Right cardiac atrium (tissue), 5 donors: ENCODE measurements at regions not wholly inside any gene's neighbourhood (a gene's known extent, or its start where the extent isn't known, plus 50 kb on each side); places are given as distances from the start of the nearest gene placed in this dataset.
"Not testable (repeated sequence)": the region's sequence is repeated elsewhere in the genome, so short reads cannot be mapped to it uniquely, and the experiment has no call there.

ENCODE experiments used
- ATAC-seq, 2 donors: fragments of 200-7000 bp; cut with Tn5 transposase; one replicate each; pipeline versions ENCODE4 v1.8.0 to v1.9.1; 2020; ENCODE audit warnings: moderate library complexity in 2 of 2, mild to moderate bottlenecking in 1 of 2
- DNase-seq, 3 donors: peaks; one replicate each; pipeline ENCODE4 v3.0.0-alpha.2; 2020
- H3K27ac ChIP-seq: one replicate; pipeline ENCODE4 v1.5.1; 2013; ENCODE audit warnings: mild to moderate bottlenecking, low read length, control low read depth, moderate library complexity
- H3K27me3 ChIP-seq: one replicate; pipeline ENCODE4 v1.6.1; 2013; ENCODE audit not compliant: control insufficient read depth, insufficient read depth
- H3K4me1 ChIP-seq: one replicate; pipeline ENCODE4 v1.6.1; 2013; ENCODE audit warnings: low read length; ENCODE audit not compliant: control insufficient read depth, insufficient read depth
- H3K4me3 ChIP-seq: one replicate; pipeline ENCODE4 v1.5.1; 2013; ENCODE audit warnings: low read length, control low read depth
- H3K9me3 ChIP-seq: one replicate; pipeline ENCODE4 v1.6.1; 2013; ENCODE audit warnings: low read length; ENCODE audit not compliant: control insufficient read depth
- WGBS: extraction: QIAGEN DNeasy Blood & Tissue Kit; methylation state at CpG from one replicate; pipeline ENCODE4 v1.1.7; 2013; 5-methylcytosine and 5-hydroxymethylcytosine counted together
- intact Hi-C, 4 donors: fragments of 100-400 bp; cut with DNase I; formaldehyde crosslinking; loops; one replicate each; pipeline versions ENCODE4 v1.11.0 to v1.14.0; 2022 to 2023
- donor health status: healthy with polysubstance abuse.
- donor health status: DM: no; HTN: yes; CAD: no.
- donor health status: DM: no; HTN: no; CAD: no.
- donor health status: DM: no; HTN: yes; CAD: no; lungs with severe emphysema.
- donor health status: DM: yes; HTN: yes; CAD: no.

DNA sequence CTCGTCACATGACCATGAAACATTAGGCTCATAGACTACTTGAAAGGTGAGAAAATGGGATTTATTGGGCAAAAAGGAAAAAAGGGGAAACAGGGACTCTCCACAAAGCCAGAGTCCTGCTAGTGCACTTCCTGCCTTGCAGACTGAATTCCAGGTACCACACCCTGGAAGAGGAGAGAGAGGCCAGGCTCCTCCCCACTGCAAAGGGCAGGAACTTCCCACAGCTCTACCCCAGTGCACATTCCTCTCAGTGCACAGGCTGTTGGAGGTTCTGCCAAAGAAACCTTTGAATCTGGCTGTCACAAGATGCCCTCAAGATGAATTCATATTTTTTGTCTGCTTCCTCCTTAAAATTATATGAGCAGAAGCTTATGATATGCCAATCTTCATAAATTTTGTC lies 920.4 kb upstream of the GJE1 start:
- no peak overlapping the region for H3K4me3 ChIP-seq
- 40% methylated on average over 1 of the region's 1 CpG for WGBS
- no peak overlapping the region for H3K27ac ChIP-seq
- peak; percentile 33 to 63 for ATAC-seq
- intact Hi-C loops, result no loop called here
- no peaks in the 10 kb centered on the region for H3K9me3 ChIP-seq
- no peaks in the 10 kb centered on the region for H3K4me1 ChIP-seq
- H3K27me3 ChIP-seq, result no peaks in the 10 kb centered on the region
- no peak for DNase-seq

DNA sequence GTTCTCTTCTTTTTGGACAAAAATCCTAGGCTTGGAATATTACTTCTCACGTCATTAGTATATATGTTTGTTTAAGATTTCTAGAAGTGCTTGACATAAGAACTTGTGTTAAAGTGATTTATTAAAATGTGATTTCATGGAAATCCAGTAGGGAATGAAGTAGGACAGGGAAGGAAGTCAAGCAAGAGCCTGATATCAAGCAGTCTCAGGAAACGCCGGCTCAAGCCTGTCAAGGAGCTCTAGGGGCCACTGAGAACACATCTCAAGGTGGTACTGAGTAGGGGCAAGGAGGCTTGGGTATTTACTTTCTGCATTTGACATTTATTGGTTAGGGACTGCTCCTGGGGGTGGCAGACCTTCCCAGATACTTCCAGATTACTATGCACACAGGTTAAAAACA lies 920.9 kb upstream of the GJE1 start:
- intact Hi-C loops, result no loop called here
- no peak for ATAC-seq
- Histone ChIP-seq H3K27me3 (no peaks in the 10 kb centered on the region), H3K4me1 (no peaks in the 10 kb centered on the region), H3K27ac (no peak overlapping the region), H3K4me3 (no peak overlapping the region), H3K9me3 (no peaks in the 10 kb centered on the region)
- DNase-seq, result no peak
- 74% methylated on average over 3 of the region's 3 CpGs for WGBS

DNA sequence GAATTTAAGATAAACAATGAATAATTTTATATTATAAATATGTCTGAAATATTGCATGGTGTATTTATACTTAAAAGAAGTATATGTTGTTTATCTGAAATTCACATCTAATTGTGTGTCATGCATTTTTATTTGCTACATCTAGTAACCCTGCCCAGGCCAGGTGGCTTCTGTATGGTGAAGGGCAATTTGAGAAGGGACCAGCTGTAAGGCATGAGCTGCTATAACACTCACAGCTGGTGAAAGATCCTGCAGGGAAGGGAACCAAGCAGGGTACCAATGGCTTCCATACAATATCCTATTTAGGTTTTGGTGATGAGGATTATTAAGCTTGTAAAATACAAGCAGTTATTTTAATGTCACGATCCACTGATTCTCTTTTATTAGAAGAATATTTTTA lies 921.8 kb upstream of the GJE1 start:
- intact Hi-C loops, result no loop called here
- Histone ChIP-seq H3K27me3 (no peaks in the 10 kb centered on the region), H3K4me3 (no peak overlapping the region), H3K4me1 (no peaks in the 10 kb centered on the region), H3K27ac (no peak overlapping the region), H3K9me3 (no peaks in the 10 kb centered on the region)
- ATAC-seq, result no peak
- WGBS, result 43% methylated on average over 1 of the region's 1 CpG
- no peak for DNase-seq

DNA sequence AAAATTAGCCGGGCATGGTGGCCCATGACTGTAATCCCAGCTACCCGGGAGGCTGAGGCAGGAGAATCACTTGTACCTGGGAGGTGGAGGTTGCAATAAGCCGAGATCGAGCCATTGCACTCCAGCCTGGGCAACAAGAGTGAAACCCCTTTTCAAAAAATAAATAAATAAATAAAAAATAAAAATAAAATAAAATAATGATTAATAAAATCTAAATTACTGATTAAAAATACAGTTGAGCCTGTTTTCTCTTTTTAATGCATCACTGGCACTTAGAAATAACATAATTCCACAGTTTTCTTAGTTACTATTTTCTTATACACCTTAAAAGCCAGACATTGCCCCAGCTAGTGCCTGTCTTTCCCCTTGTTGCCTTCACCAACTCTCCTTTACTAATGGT lies 922.8 kb upstream of the GJE1 start:
- Histone ChIP-seq H3K27ac (no peak overlapping the region), H3K4me3 (no peak overlapping the region), H3K27me3 (no peaks in the 10 kb centered on the region), H3K9me3 (no peaks in the 10 kb centered on the region), H3K4me1 (no peaks in the 10 kb centered on the region)
- WGBS, result 99% methylated on average over 4 of the region's 4 CpGs
- intact Hi-C loops, result no loop called here
- no peak for DNase-seq
- ATAC-seq, result no peak

DNA sequence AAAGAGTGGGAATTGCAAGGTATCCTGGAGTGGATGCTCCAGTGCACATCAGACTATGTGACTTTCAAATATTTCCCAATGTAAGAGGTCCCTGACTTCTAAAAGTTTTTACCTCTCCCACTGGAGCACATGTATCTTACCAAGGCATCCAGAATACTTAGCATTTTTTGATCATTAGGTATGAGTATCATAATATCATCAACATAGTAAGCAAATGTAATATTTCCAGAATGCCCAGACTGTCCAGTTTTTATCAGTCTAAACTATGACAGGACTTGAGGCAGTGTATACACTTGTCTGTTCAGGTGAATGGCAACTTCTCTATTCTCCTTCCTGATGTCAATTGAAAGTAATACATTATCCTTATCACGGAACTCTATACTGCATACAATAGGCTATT lies 924.6 kb upstream of the GJE1 start:
- 97% methylated on average over 1 of the region's 1 CpG for WGBS

DNA sequence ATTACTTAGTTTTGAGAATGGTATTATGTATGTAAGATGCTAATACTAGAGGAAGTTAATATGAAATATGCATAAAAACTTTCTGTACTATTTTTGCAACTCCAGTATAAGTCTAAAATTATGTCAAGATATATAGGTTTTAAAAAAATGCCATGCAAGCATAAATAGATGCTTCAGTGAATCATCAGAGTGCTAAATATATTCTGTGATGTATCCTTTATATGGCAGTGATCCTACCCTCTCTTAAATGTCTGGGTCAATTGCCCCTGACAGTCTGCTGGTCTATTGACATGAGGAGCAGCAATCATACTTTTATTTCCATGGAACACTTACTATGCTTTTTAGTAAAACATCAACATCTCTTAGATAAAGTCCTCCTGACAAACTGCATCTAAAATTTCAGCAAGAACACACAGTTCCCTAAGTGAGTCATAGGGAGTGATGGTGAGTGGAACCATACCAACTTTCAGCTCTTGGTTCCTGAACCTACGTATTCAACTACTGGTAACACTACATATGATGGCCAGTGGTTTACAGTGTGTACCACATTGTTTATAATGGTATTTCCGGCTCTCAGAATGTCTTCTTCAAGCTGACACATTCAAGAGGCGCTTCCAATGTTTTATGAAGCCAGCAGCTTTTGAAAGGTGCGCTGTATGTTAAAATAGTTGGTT lies 928.7 kb upstream of the GJE1 start:
- ATAC-seq (peak in 1 of 2 donors; percentile 43), DNase-seq (no peak)
- Histone ChIP-seq H3K4me1 (peaks cover under 1% of the 10 kb centered on the region), H3K27me3 (no peaks in the 10 kb centered on the region), H3K4me3 (no peak overlapping the region), H3K27ac (no peak overlapping the region), H3K9me3 (no peaks in the 10 kb centered on the region)
- 86% methylated on average over 4 of the region's 4 CpGs for WGBS
- intact Hi-C loops, result no loop called here

More for the DNA sequence above, 924.6 kb upstream of the GJE1 start:
- Histone ChIP-seq H3K4me3 (no peak overlapping the region), H3K27me3 (no peaks in the 10 kb centered on the region), H3K4me1 (no peaks in the 10 kb centered on the region), H3K27ac (no peak overlapping the region), H3K9me3 (no peaks in the 10 kb centered on the region)
- intact Hi-C loops, result no loop called here
- DNase-seq (no peak), ATAC-seq (no peak)

DNA sequence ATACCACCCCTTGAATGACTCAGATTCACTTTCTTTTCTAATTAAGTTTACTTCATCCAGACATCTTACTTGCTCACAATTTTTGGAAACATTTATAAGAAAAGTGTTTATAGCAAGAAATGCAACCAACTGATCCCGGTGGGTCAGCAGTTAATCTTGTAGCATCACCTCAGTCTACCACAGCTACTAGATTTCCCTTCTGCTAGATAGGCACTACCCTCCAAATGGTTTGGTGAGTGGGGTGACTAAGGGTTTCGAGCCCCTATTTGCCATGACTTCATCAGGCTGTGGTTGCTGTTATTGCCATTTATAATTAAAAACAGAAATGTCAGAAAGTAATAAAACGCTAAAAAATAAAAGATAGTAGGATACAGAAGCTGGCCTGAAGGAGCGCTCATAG lies 930.1 kb upstream of the GJE1 start:
- Histone ChIP-seq H3K27me3 (no peaks in the 10 kb centered on the region), H3K27ac (no peak overlapping the region), H3K4me3 (no peak overlapping the region), H3K9me3 (no peaks in the 10 kb centered on the region), H3K4me1 (peaks cover 2% of the 10 kb centered on the region)
- intact Hi-C loops, result no loop called here
- 95% methylated on average over 4 of the region's 4 CpGs for WGBS
- DNase-seq (no peak), ATAC-seq (no peak)

DNA sequence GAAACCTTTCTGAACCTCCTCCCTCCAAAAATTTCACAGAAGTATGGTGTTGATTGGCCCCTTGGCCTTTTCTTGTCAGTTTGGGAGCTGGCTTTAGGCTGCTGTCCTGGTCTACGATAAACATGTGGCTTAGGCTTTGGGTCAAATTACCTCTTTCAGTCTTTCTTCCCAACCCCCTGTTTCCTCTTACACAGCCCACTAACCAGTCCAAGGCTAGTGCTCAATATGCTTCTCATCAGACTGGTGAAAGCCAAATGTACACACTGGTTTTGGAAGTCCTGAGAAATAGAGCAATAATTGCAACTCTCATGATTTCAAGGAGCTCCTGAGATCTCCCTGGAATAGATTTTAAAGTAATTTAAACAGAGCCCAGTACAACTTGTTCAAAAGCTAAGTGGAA lies 933.7 kb upstream of the GJE1 start:
- 36% methylated on average over 1 of the region's 1 CpG for WGBS
- peak in 1 of 2 donors; percentile 76 for ATAC-seq
- H3K9me3 ChIP-seq, result no peaks in the 10 kb centered on the region
- intact Hi-C loops, result no loop called here
- no peak for DNase-seq
- peaks cover 2% of the 10 kb centered on the region for H3K4me1 ChIP-seq
- no peak overlapping the region for H3K27ac ChIP-seq
- no peaks in the 10 kb centered on the region for H3K27me3 ChIP-seq
- H3K4me3 ChIP-seq, result no peak overlapping the region

DNA sequence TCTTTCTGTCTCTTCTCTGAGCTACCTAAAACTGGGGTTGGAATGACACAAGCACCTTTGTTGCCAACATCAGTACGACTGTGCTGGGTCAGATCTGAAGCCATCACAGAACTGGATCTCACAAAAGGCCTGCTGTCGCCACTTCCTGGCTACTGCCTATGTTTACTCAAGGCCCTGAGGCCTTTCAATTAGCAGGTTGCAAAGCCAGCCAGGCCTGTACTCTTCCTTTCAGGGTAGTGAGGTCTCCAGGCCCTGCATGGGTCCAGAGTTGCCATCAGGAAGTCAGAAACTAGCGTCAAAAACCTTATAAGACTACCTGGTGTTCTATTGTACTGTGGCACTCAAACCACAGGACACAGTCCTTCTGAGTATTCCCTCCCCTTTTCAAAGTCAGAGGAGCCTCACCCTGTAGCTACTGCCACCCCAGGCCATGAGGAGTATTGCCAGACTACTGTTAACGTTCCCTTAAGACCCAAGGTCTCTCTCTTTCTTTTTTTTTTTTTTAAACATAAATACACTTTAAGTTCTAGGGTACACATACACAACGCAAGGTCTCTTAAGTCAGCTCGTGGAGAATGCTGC lies 937.4 kb upstream of the GJE1 start:
- Histone ChIP-seq H3K4me3 (no peak overlapping the region), H3K9me3 (no peaks in the 10 kb centered on the region), H3K27me3 (no peaks in the 10 kb centered on the region), H3K27ac (no peak overlapping the region), H3K4me1 (peaks cover 2% of the 10 kb centered on the region)
- ATAC-seq, result no peak
- DNase-seq, result peak in 1 of 3 donors; percentile 15
- 92% methylated on average over 6 of the region's 6 CpGs for WGBS
- intact Hi-C loops, result no loop called here

DNA sequence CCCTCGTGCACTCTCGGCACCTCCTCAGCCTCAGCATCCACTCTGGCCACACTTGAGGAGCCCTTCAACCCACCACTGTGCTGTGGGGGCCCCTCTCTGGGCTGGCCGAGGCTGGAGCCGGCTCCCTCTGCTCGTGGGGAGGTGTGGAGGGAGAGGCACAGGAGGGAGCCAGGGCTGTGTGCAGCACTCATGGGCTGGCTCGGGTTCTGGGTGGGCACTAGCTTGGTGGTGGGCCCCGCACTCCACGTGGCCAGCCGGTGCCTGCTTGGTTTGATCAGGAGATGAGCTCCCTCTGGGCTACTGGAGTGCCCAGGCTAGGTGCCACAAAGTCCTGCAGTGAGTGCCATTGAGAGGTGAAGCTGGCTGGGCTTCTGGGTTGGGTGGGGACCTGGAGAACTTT lies 949.4 kb upstream of the GJE1 start:
- Histone ChIP-seq H3K9me3 (no peaks in the 10 kb centered on the region), H3K27ac (no peak overlapping the region), H3K4me3 (no peak overlapping the region), H3K27me3 (no peaks in the 10 kb centered on the region), H3K4me1 (no peaks in the 10 kb centered on the region)
- ATAC-seq, result no peak
- intact Hi-C loops, result no loop called here
- peak in 2 of 3 donors; percentile 15 to 28 for DNase-seq
- WGBS, result 94% methylated on average over 9 of the region's 9 CpGs

DNA sequence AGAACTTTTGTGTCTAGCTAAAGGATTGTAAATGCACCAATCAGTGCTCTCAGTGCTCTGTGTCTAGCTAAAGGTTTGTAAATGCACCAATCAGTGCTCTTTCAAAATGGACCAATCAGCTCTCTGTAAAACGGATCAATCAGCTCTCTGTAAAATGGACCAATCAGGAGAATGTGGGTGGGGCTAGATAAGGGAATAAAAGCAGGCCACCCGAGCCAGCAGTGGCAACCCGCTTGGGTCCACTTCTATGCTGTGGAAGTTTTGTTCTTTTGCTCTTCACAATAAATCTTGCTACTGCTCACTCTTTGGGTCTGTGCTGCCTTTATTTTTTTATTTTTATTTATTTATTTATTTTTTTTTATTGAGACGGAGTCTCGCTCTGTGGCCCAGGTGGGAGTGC lies 957.3 kb upstream of the GJE1 start:
- not testable (repeated sequence) for H3K4me1 ChIP-seq, H3K27ac ChIP-seq
- 97% methylated on average over 5 of the region's 5 CpGs for WGBS

DNA sequence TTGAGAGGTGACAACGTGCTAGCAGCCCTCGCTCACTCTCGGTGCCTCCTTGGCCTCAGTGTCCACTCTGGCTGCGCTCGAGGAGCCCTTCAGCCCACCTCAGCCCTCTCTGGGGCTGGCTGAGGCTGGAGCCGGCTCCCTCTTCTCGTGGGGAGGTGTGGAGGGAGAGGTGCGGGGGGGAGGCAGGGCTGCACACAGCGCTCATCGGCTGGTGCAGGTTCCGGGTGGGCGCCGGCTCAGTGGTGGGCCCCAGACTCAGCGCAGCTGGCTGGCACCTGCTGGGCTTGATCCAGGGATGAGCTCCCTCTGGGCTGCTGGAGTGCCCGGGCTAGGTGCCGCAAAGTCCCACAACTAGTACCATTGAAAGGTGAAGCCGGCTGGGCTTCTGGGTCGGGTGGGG lies 957.8 kb upstream of the GJE1 start:
- Histone ChIP-seq H3K4me3 (no peak overlapping the region), H3K27me3 (no peaks in the 10 kb centered on the region), H3K9me3 (no peaks in the 10 kb centered on the region), H3K4me1 (no peaks in the 10 kb centered on the region), H3K27ac (no peak overlapping the region)
- WGBS, result 97% methylated on average over 18 of the region's 18 CpGs
- intact Hi-C loops, result no loop called here
- ATAC-seq, result no peak
- DNase-seq, result peak in 1 of 3 donors; percentile 38

More for the DNA sequence above, 957.3 kb upstream of the GJE1 start:
- intact Hi-C loops, ATAC-seq, H3K4me3 ChIP-seq, H3K9me3 ChIP-seq, H3K27me3 ChIP-seq, DNase-seq: not testable (repeated sequence)
